ENCODE measurements at regions not wholly inside any gene's neighbourhood (a gene's known extent, or its start where the extent isn't known, plus 50 kb on each side); places are given as distances from the start of the nearest gene placed in this dataset.

- peaks cover 3% of the 10 kb centered on the region for H3K36me3 Mint-ChIP-seq (ENCODE audit: low read depth)
- ATAC-seq (no peak), DNase-seq (no peak)
- H3K27me3 Mint-ChIP-seq = peaks cover 89% of the 10 kb centered on the region
- no peak overlapping the region for H3K27ac Mint-ChIP-seq
- H3K4me1 Mint-ChIP-seq = peaks cover 8% of the 10 kb centered on the region
- no peak overlapping the region for H3K4me3 Mint-ChIP-seq
- no peaks in the 10 kb centered on the region for H3K9me3 ChIP-seq (ENCODE audit: control insufficient read depth, low read length, poor library complexity, severe bottlenecking)
These were observed 183.6 kb downstream of the ETS2 start for GRCh38 chr21:38989379-38989744.

GRCh38 chr21:38988509-38989378 lies 183.0 kb downstream of the ETS2 start:
- H3K4me1 Mint-ChIP-seq = peaks cover 8% of the 10 kb centered on the region
- H3K4me3 Mint-ChIP-seq = no peak overlapping the region
- no peaks in the 10 kb centered on the region for H3K9me3 ChIP-seq (ENCODE audit: control insufficient read depth, low read length, poor library complexity, severe bottlenecking)
- DNase-seq (no peak), ATAC-seq (no peak)
- H3K36me3 Mint-ChIP-seq (ENCODE audit: low read depth) = peaks cover 3% of the 10 kb centered on the region
- peaks cover 86% of the 10 kb centered on the region for H3K27me3 Mint-ChIP-seq
- no peak overlapping the region for H3K27ac Mint-ChIP-seq

- H3K27me3 Mint-ChIP-seq = peaks cover 90% of the 10 kb centered on the region
- no peak for DNase-seq
These were observed 182.1 kb downstream of the ETS2 start for GRCh38 chr21:38987633-38988508.

GRCh38 chr21:38986806-38987632 lies 181.3 kb downstream of the ETS2 start:
- H3K27ac Mint-ChIP-seq = no peak overlapping the region
- DNase-seq = no peak
- H3K9me3 ChIP-seq (ENCODE audit: control insufficient read depth, low read length, poor library complexity, severe bottlenecking) = no peaks in the 10 kb centered on the region
- no peak for ATAC-seq
- peaks cover 5% of the 10 kb centered on the region for H3K4me1 Mint-ChIP-seq
- peaks cover 6% of the 10 kb centered on the region for H3K36me3 Mint-ChIP-seq (ENCODE audit: low read depth)
- no peak overlapping the region for H3K4me3 Mint-ChIP-seq
- H3K27me3 Mint-ChIP-seq = peaks cover 85% of the 10 kb centered on the region

More at GRCh38 chr21:38987633-38988508, 182.1 kb downstream of the ETS2 start:
- ATAC-seq = no peak
- Mint-ChIP-seq H3K4me3 (no peak overlapping the region), H3K4me1 (peaks cover 8% of the 10 kb centered on the region), H3K27ac (no peak overlapping the region), H3K36me3 (ENCODE audit: low read depth) (peaks cover 6% of the 10 kb centered on the region)
- H3K9me3 ChIP-seq (ENCODE audit: control insufficient read depth, low read length, poor library complexity, severe bottlenecking) = no peaks in the 10 kb centered on the region

- Mint-ChIP-seq H3K27ac (no peak overlapping the region), H3K27me3 (peaks cover 83% of the 10 kb centered on the region), H3K4me1 (peaks cover 5% of the 10 kb centered on the region), H3K4me3 (no peak overlapping the region), H3K36me3 (ENCODE audit: low read depth) (peaks cover 6% of the 10 kb centered on the region)
- no peak for DNase-seq
- no peaks in the 10 kb centered on the region for H3K9me3 ChIP-seq (ENCODE audit: control insufficient read depth, low read length, poor library complexity, severe bottlenecking)
- ATAC-seq = no peak
These were observed 180.7 kb downstream of the ETS2 start for GRCh38 chr21:38986406-38986805.

GRCh38 chr21:38985568-38986378 lies 180.0 kb downstream of the ETS2 start:
- Mint-ChIP-seq H3K4me3 (no peak overlapping the region), H3K36me3 (ENCODE audit: low read depth) (peaks cover 6% of the 10 kb centered on the region), H3K27me3 (peaks cover 84% of the 10 kb centered on the region), H3K27ac (no peak overlapping the region), H3K4me1 (peaks cover 5% of the 10 kb centered on the region)
- no peaks in the 10 kb centered on the region for H3K9me3 ChIP-seq (ENCODE audit: control insufficient read depth, low read length, poor library complexity, severe bottlenecking)
- ATAC-seq (peak; percentile 27), DNase-seq (no peak)

GRCh38 chr21:38984982-38985567 lies 179.3 kb downstream of the ETS2 start:
- Mint-ChIP-seq H3K27ac (no peak overlapping the region), H3K4me3 (no peak overlapping the region), H3K36me3 (ENCODE audit: low read depth) (peaks cover 6% of the 10 kb centered on the region), H3K4me1 (peaks cover 5% of the 10 kb centered on the region), H3K27me3 (peaks cover 84% of the 10 kb centered on the region)
- no peaks in the 10 kb centered on the region for H3K9me3 ChIP-seq (ENCODE audit: control insufficient read depth, low read length, poor library complexity, severe bottlenecking)
- DNase-seq (no peak), ATAC-seq (no peak)

GRCh38 chr21:38984568-38984967 lies 178.8 kb downstream of the ETS2 start:
- DNase-seq (no peak), ATAC-seq (no peak)
- Mint-ChIP-seq H3K27ac (no peak overlapping the region), H3K36me3 (ENCODE audit: low read depth) (peaks cover 6% of the 10 kb centered on the region), H3K4me3 (no peak overlapping the region), H3K4me1 (peaks cover 6% of the 10 kb centered on the region), H3K27me3 (peaks cover 84% of the 10 kb centered on the region)
- no peaks in the 10 kb centered on the region for H3K9me3 ChIP-seq (ENCODE audit: control insufficient read depth, low read length, poor library complexity, severe bottlenecking)

GRCh38 chr21:38983560-38983959 lies 177.8 kb downstream of the ETS2 start:
- H3K4me3 Mint-ChIP-seq = no peak overlapping the region
- no peak overlapping the region for H3K27ac Mint-ChIP-seq
- H3K27me3 Mint-ChIP-seq = peaks cover 78% of the 10 kb centered on the region
- H3K36me3 Mint-ChIP-seq (ENCODE audit: low read depth) = peaks cover 7% of the 10 kb centered on the region
- H3K9me3 ChIP-seq (ENCODE audit: control insufficient read depth, low read length, poor library complexity, severe bottlenecking) = no peaks in the 10 kb centered on the region
- H3K4me1 Mint-ChIP-seq = peaks cover 7% of the 10 kb centered on the region
- no peak for ATAC-seq
- DNase-seq = no peak

GRCh38 chr21:38982804-38983203 lies 177.1 kb downstream of the ETS2 start:
- no peaks in the 10 kb centered on the region for H3K9me3 ChIP-seq (ENCODE audit: control insufficient read depth, low read length, poor library complexity, severe bottlenecking)
- no peak for DNase-seq
- Mint-ChIP-seq H3K4me3 (no peak overlapping the region), H3K4me1 (peaks cover 7% of the 10 kb centered on the region), H3K27me3 (peaks cover 70% of the 10 kb centered on the region), H3K36me3 (ENCODE audit: low read depth) (peaks cover 7% of the 10 kb centered on the region), H3K27ac (no peak overlapping the region)
- no peak for ATAC-seq

GRCh38 chr21:38982096-38982495 lies 176.4 kb downstream of the ETS2 start:
- H3K9me3 ChIP-seq (ENCODE audit: control insufficient read depth, low read length, poor library complexity, severe bottlenecking) = no peaks in the 10 kb centered on the region
- Mint-ChIP-seq H3K4me3 (no peak overlapping the region), H3K4me1 (peaks cover 7% of the 10 kb centered on the region), H3K27me3 (peaks cover 63% of the 10 kb centered on the region), H3K36me3 (ENCODE audit: low read depth) (peaks cover 7% of the 10 kb centered on the region), H3K27ac (no peak overlapping the region)
- ATAC-seq = no peak
- DNase-seq = no peak
